NT2/D1 (cell line): ENCODE measurements at regions not wholly inside any gene's neighbourhood (a gene's known extent, or its start where the extent isn't known, plus 50 kb on each side); places are given as distances from the start of the nearest gene placed in this dataset.

Source experiments
- DNase-seq: peaks from one replicate; pipeline ENCODE4 v3.0.0-alpha.2; 2011; ENCODE audit warnings: low read depth, low spot score
- H3K27me3 ChIP-seq: 2 replicates; pipeline ENCODE4 v1.6.0; 2011; ENCODE audit warnings: mild to moderate bottlenecking; ENCODE audit not compliant: insufficient read length, insufficient read depth
- H3K36me3 ChIP-seq: 2 replicates; pipeline ENCODE4 v1.6.1; 2011; ENCODE audit warnings: mild to moderate bottlenecking, low read length, mixed read lengths; ENCODE audit not compliant: insufficient read depth, insufficient read length
- H3K4me1 ChIP-seq: 2 replicates; pipeline ENCODE4 v1.5.1; 2011; ENCODE audit not compliant: insufficient read depth, insufficient read length
- H3K4me3 ChIP-seq: 2 replicates; pipeline ENCODE4 v1.5.1; 2011; ENCODE audit warnings: low read depth; ENCODE audit not compliant: insufficient read length
- H3K9ac ChIP-seq: 2 replicates; pipeline ENCODE4 v1.6.0; 2011; ENCODE audit warnings: low read depth; ENCODE audit not compliant: insufficient read length
- H3K9me3 ChIP-seq: 2 replicates; pipeline ENCODE4 v1.5.1; 2011; ENCODE audit warnings: mild to moderate bottlenecking, low read length; ENCODE audit not compliant: insufficient read depth
- SUZ12 ChIP-seq: IDR thresholded peaks from 2 replicates; pipeline ENCODE4 v1.6.1; 2011; ENCODE audit not compliant: insufficient read length, insufficient read depth; ENCODE audit errors: extremely low read depth
- YY1 ChIP-seq: IDR thresholded peaks from 2 replicates; pipeline ENCODE4 v1.6.1; 2011; ENCODE audit not compliant: insufficient read length, insufficient read depth
- ZNF274 ChIP-seq: IDR thresholded peaks from 2 replicates; pipeline ENCODE4 v1.6.1; 2011; ENCODE audit warnings: mild to moderate bottlenecking, low read depth, low read length

- no peak overlapping the region for H3K9ac ChIP-seq
- no peaks in the 10 kb centered on the region for H3K36me3 ChIP-seq
- DNase-seq, result no peak
- H3K4me3 ChIP-seq, result no peak overlapping the region
- no peak for TF ChIP-seq YY1
- TF ChIP-seq ZNF274, result no peak
- TF ChIP-seq SUZ12, result no peak
- no peaks in the 10 kb centered on the region for H3K27me3 ChIP-seq
- peaks cover 2% of the 10 kb centered on the region for H3K4me1 ChIP-seq
- peaks cover 4% of the 10 kb centered on the region; the same call in 1 of the 2 replicates for H3K9me3 ChIP-seq
Observed at GRCh38 chr2:810397-810796, 133.2 kb upstream of the TMEM18 start.

DNA sequence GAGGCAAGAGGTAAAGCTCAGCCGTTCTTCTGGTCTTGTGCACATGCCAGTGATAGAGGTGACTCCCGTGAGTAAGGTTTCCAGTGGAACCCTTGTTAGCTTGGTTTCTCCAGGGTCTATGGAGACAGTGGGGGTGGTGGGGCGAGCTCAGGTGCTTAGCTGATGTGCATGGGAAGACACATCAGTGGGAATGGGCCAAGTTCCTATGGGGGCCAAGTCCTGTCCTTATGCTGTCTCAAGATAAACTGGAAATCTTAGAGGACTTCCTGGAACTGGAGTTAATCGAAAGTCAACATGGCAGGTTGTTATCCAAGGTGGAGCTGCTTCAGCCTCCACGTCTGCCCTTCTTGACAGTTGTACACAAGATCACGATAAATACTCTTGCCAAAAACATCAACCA, 130.1 kb upstream of the TMEM18 start:
- no peak for DNase-seq
- Histone ChIP-seq H3K9me3 (peaks cover 4% of the 10 kb centered on the region; the same call in 1 of the 2 replicates), H3K27me3 (no peaks in the 10 kb centered on the region), H3K36me3 (no peaks in the 10 kb centered on the region), H3K4me1 (peaks cover 2% of the 10 kb centered on the region), H3K4me3 (no peak overlapping the region), H3K9ac (no peak overlapping the region)
- TF ChIP-seq YY1 (no peak), ZNF274 (no peak), SUZ12 (no peak)

GRCh38 chr2:805664-806063, 128.5 kb upstream of the TMEM18 start:
- Histone ChIP-seq H3K9ac (no peak overlapping the region), H3K4me1 (no peaks in the 10 kb centered on the region), H3K27me3 (no peaks in the 10 kb centered on the region), H3K36me3 (no peaks in the 10 kb centered on the region), H3K9me3 (no peaks in the 10 kb centered on the region), H3K4me3 (no peak overlapping the region)
- TF ChIP-seq YY1 (no peak), ZNF274 (no peak), SUZ12 (no peak)
- DNase-seq, result no peak

DNA sequence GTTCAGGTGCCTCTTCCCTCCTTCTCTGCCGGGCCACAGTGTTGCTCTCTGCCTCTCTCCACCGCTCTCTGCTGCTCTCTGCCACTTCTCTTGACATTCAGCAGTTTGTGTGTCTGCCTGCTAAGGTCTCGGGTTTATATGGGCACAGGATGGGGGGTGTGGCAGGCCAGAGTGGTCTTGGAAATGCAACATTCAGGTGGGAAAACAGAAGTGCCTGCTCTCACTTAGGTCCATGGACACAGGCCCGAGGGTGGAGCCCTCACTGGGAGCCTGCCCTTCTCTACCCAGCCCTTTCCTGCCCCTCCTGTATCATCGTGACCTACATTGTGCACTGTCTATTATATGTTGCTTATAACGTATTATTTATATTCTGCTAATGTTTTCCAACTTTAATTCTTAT, 120.8 kb upstream of the TMEM18 start:
- no peak for DNase-seq
- H3K4me3 ChIP-seq, result no peak overlapping the region
- H3K9me3 ChIP-seq, result no peaks in the 10 kb centered on the region
- H3K4me1 ChIP-seq, result peaks cover 2% of the 10 kb centered on the region
- H3K36me3 ChIP-seq, result no peaks in the 10 kb centered on the region
- no peaks in the 10 kb centered on the region for H3K27me3 ChIP-seq
- H3K9ac ChIP-seq, result no peak overlapping the region
- no peak for TF ChIP-seq SUZ12
- TF ChIP-seq YY1, result no peak
- TF ChIP-seq ZNF274, result no peak

GRCh38 chr2:797556-797955, 120.3 kb upstream of the TMEM18 start:
- Histone ChIP-seq H3K27me3 (no peaks in the 10 kb centered on the region), H3K9me3 (no peaks in the 10 kb centered on the region), H3K4me3 (no peak overlapping the region), H3K36me3 (no peaks in the 10 kb centered on the region), H3K9ac (no peak overlapping the region), H3K4me1 (peaks cover 2% of the 10 kb centered on the region)
- DNase-seq, result no peak
- no peak for TF ChIP-seq SUZ12
- TF ChIP-seq YY1, result no peak
- TF ChIP-seq ZNF274, result no peak

- Histone ChIP-seq H3K4me1 (peaks cover 2% of the 10 kb centered on the region), H3K9me3 (no peaks in the 10 kb centered on the region), H3K9ac (no peak overlapping the region), H3K36me3 (no peaks in the 10 kb centered on the region), H3K27me3 (no peaks in the 10 kb centered on the region), H3K4me3 (no peak overlapping the region)
- TF ChIP-seq SUZ12, result no peak
- no peak for TF ChIP-seq YY1
- no peak for TF ChIP-seq ZNF274
- DNase-seq, result no peak
Observed at GRCh38 chr2:796141-796985, 119.2 kb upstream of the TMEM18 start.

DNA sequence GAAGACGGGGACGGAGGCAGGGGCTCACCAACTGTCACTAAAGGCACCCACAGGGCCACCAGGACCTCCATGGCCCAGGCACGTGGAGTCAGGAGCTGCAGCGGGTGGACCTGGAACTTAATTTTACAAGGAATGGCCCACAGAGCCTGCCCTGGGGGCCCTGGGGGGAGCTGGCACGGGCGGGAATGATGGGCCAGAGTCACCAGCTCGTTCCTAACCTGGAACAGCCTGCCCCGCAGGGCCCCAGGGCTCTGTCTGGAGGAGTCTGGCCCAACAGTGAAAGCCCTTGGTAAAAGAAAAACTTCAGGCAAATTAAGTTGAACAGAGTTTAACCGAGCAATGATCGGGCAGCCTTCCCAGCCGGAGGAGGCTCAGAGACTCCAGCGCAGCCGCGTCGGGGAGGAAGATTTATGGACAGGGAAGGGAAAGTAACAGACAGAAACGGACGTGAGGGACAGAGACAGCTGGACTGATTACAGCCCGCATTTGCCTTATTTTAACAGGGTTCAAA, 118.4 kb upstream of the TMEM18 start:
- H3K9ac ChIP-seq, result no peak overlapping the region
- no peaks in the 10 kb centered on the region for H3K36me3 ChIP-seq
- H3K4me1 ChIP-seq, result peaks cover 2% of the 10 kb centered on the region
- H3K9me3 ChIP-seq, result peaks cover 4% of the 10 kb centered on the region; the same call in 1 of the 2 replicates
- TF ChIP-seq YY1, result no peak
- no peak for TF ChIP-seq SUZ12
- no peak for TF ChIP-seq ZNF274
- no peaks in the 10 kb centered on the region for H3K27me3 ChIP-seq
- no peak for DNase-seq
- H3K4me3 ChIP-seq, result no peak overlapping the region
